ENCODE measurements at regions not wholly inside any gene's neighbourhood (a gene's known extent, or its start where the extent isn't known, plus 50 kb on each side); places are given as distances from the start of the nearest gene placed in this dataset.
A peak's percentile ranks its signal among the peaks of the same experiment; 100 is the strongest.

GRCh38 chr2:150792780-150793300, 305.4 kb upstream of the RND3 start:
- H3K36me3 ChIP-seq (ENCODE audit: control insufficient read depth, insufficient read depth, low read length): no peaks in the 10 kb centered on the region
- H3K4me3 ChIP-seq (ENCODE audit: low read length): no peak overlapping the region
- H3K27me3 ChIP-seq (ENCODE audit: control insufficient read depth, insufficient read depth, low read length): no peaks in the 10 kb centered on the region
- H3K4me1 ChIP-seq (ENCODE audit: control insufficient read depth, insufficient read depth, low read length): no peaks in the 10 kb centered on the region
- H3K27ac ChIP-seq (ENCODE audit: low read length): no peak overlapping the region
- DNase-seq: no peak
- peaks cover 5% of the 10 kb centered on the region for H3K9me3 ChIP-seq (ENCODE audit: control insufficient read depth, low read depth, low read length)
- WGBS (ENCODE audit: insufficient coverage, low lambda C conversion rate): no CpG with 5 or more reads among the region's 3 CpGs

- no peak for DNase-seq
- Histone ChIP-seq H3K27ac (ENCODE audit: low read length) (no peak overlapping the region), H3K36me3 (ENCODE audit: control insufficient read depth, insufficient read depth, low read length) (no peaks in the 10 kb centered on the region), H3K9me3 (ENCODE audit: control insufficient read depth, low read depth, low read length) (peaks cover 5% of the 10 kb centered on the region), H3K27me3 (ENCODE audit: control insufficient read depth, insufficient read depth, low read length) (no peaks in the 10 kb centered on the region), H3K4me1 (ENCODE audit: control insufficient read depth, insufficient read depth, low read length) (no peaks in the 10 kb centered on the region), H3K4me3 (ENCODE audit: low read length) (no peak overlapping the region)
These were observed 304.1 kb upstream of the RND3 start for GRCh38 chr2:150791567-150791966.

- no peak overlapping the region for H3K4me3 ChIP-seq (ENCODE audit: low read length)
- no peaks in the 10 kb centered on the region for H3K4me1 ChIP-seq (ENCODE audit: control insufficient read depth, insufficient read depth, low read length)
- no peaks in the 10 kb centered on the region for H3K36me3 ChIP-seq (ENCODE audit: control insufficient read depth, insufficient read depth, low read length)
- no peak overlapping the region for H3K27ac ChIP-seq (ENCODE audit: low read length)
- DNase-seq: no peak
- 100% methylated on average over 1 of the region's 2 CpGs for WGBS (ENCODE audit: insufficient coverage, low lambda C conversion rate)
- peaks cover 5% of the 10 kb centered on the region for H3K9me3 ChIP-seq (ENCODE audit: control insufficient read depth, low read depth, low read length)
- no peaks in the 10 kb centered on the region for H3K27me3 ChIP-seq (ENCODE audit: control insufficient read depth, insufficient read depth, low read length)
These were observed 302.0 kb upstream of the RND3 start for GRCh38 chr2:150789376-150789905.

GRCh38 chr2:150788426-150789140, 301.1 kb upstream of the RND3 start:
- WGBS (ENCODE audit: insufficient coverage, low lambda C conversion rate): 100% methylated on average over 1 of the region's 3 CpGs

GRCh38 chr2:150787353-150788093, 300.1 kb upstream of the RND3 start:
- 87% methylated on average over 3 of the region's 6 CpGs for WGBS (ENCODE audit: insufficient coverage, low lambda C conversion rate)
- no peaks in the 10 kb centered on the region for H3K27me3 ChIP-seq (ENCODE audit: control insufficient read depth, insufficient read depth, low read length)
- peak in 1 of 2 donors; percentile 25 for DNase-seq
- H3K4me1 ChIP-seq (ENCODE audit: control insufficient read depth, insufficient read depth, low read length): no peaks in the 10 kb centered on the region
- H3K4me3 ChIP-seq (ENCODE audit: low read length): no peak overlapping the region
- no peak overlapping the region for H3K27ac ChIP-seq (ENCODE audit: low read length)
- H3K9me3 ChIP-seq (ENCODE audit: control insufficient read depth, low read depth, low read length): peaks cover 3% of the 10 kb centered on the region
- H3K36me3 ChIP-seq (ENCODE audit: control insufficient read depth, insufficient read depth, low read length): no peaks in the 10 kb centered on the region

More at GRCh38 chr2:150788426-150789140, 301.1 kb upstream of the RND3 start:
- no peaks in the 10 kb centered on the region for H3K36me3 ChIP-seq (ENCODE audit: control insufficient read depth, insufficient read depth, low read length)
- no peaks in the 10 kb centered on the region for H3K4me1 ChIP-seq (ENCODE audit: control insufficient read depth, insufficient read depth, low read length)
- H3K4me3 ChIP-seq (ENCODE audit: low read length): no peak overlapping the region
- DNase-seq: no peak
- H3K9me3 ChIP-seq (ENCODE audit: control insufficient read depth, low read depth, low read length): peaks cover 5% of the 10 kb centered on the region
- no peak overlapping the region for H3K27ac ChIP-seq (ENCODE audit: low read length)
- no peaks in the 10 kb centered on the region for H3K27me3 ChIP-seq (ENCODE audit: control insufficient read depth, insufficient read depth, low read length)

- no peaks in the 10 kb centered on the region for H3K4me1 ChIP-seq (ENCODE audit: control insufficient read depth, insufficient read depth, low read length)
- H3K4me3 ChIP-seq (ENCODE audit: low read length): no peak overlapping the region
- WGBS (ENCODE audit: insufficient coverage, low lambda C conversion rate): 100% methylated on average over 1 of the region's 3 CpGs
- no peaks in the 10 kb centered on the region for H3K9me3 ChIP-seq (ENCODE audit: control insufficient read depth, low read depth, low read length)
- H3K36me3 ChIP-seq (ENCODE audit: control insufficient read depth, insufficient read depth, low read length): no peaks in the 10 kb centered on the region
- DNase-seq: no peak
- H3K27me3 ChIP-seq (ENCODE audit: control insufficient read depth, insufficient read depth, low read length): no peaks in the 10 kb centered on the region
- H3K27ac ChIP-seq (ENCODE audit: low read length): no peak overlapping the region
These were observed 296.9 kb upstream of the RND3 start for GRCh38 chr2:150784389-150784788.

- no peak overlapping the region for H3K27ac ChIP-seq (ENCODE audit: low read length)
- H3K36me3 ChIP-seq (ENCODE audit: control insufficient read depth, insufficient read depth, low read length): no peaks in the 10 kb centered on the region
- no peaks in the 10 kb centered on the region for H3K4me1 ChIP-seq (ENCODE audit: control insufficient read depth, insufficient read depth, low read length)
- DNase-seq: no peak
- no peaks in the 10 kb centered on the region for H3K9me3 ChIP-seq (ENCODE audit: control insufficient read depth, low read depth, low read length)
- no peak overlapping the region for H3K4me3 ChIP-seq (ENCODE audit: low read length)
- no peaks in the 10 kb centered on the region for H3K27me3 ChIP-seq (ENCODE audit: control insufficient read depth, insufficient read depth, low read length)
- no CpG with 5 or more reads among the region's 4 CpGs for WGBS (ENCODE audit: insufficient coverage, low lambda C conversion rate)
These were observed 296.4 kb upstream of the RND3 start for GRCh38 chr2:150783896-150784295.

GRCh38 chr2:150783015-150783414, 295.5 kb upstream of the RND3 start:
- no CpG with 5 or more reads among the region's 3 CpGs for WGBS (ENCODE audit: insufficient coverage, low lambda C conversion rate)
- no peaks in the 10 kb centered on the region for H3K4me1 ChIP-seq (ENCODE audit: control insufficient read depth, insufficient read depth, low read length)
- no peak overlapping the region for H3K4me3 ChIP-seq (ENCODE audit: low read length)
- H3K27ac ChIP-seq (ENCODE audit: low read length): no peak overlapping the region
- no peaks in the 10 kb centered on the region for H3K9me3 ChIP-seq (ENCODE audit: control insufficient read depth, low read depth, low read length)
- no peaks in the 10 kb centered on the region for H3K36me3 ChIP-seq (ENCODE audit: control insufficient read depth, insufficient read depth, low read length)
- no peak for DNase-seq
- H3K27me3 ChIP-seq (ENCODE audit: control insufficient read depth, insufficient read depth, low read length): no peaks in the 10 kb centered on the region

GRCh38 chr2:150782613-150783012, 295.1 kb upstream of the RND3 start:
- Histone ChIP-seq H3K36me3 (ENCODE audit: control insufficient read depth, insufficient read depth, low read length) (no peaks in the 10 kb centered on the region), H3K4me3 (ENCODE audit: low read length) (no peak overlapping the region), H3K4me1 (ENCODE audit: control insufficient read depth, insufficient read depth, low read length) (no peaks in the 10 kb centered on the region), H3K9me3 (ENCODE audit: control insufficient read depth, low read depth, low read length) (no peaks in the 10 kb centered on the region), H3K27ac (ENCODE audit: low read length) (no peak overlapping the region), H3K27me3 (ENCODE audit: control insufficient read depth, insufficient read depth, low read length) (no peaks in the 10 kb centered on the region)
- DNase-seq: no peak
- no CpG with 5 or more reads among the region's 3 CpGs for WGBS (ENCODE audit: insufficient coverage, low lambda C conversion rate)

GRCh38 chr2:150781142-150781541, 293.7 kb upstream of the RND3 start:
- no peaks in the 10 kb centered on the region for H3K27me3 ChIP-seq (ENCODE audit: control insufficient read depth, insufficient read depth, low read length)
- WGBS (ENCODE audit: insufficient coverage, low lambda C conversion rate): no CpG with 5 or more reads among the region's 7 CpGs
- H3K9me3 ChIP-seq (ENCODE audit: control insufficient read depth, low read depth, low read length): no peaks in the 10 kb centered on the region
- H3K4me1 ChIP-seq (ENCODE audit: control insufficient read depth, insufficient read depth, low read length): no peaks in the 10 kb centered on the region
- H3K36me3 ChIP-seq (ENCODE audit: control insufficient read depth, insufficient read depth, low read length): no peaks in the 10 kb centered on the region
- DNase-seq: no peak
- no peak overlapping the region for H3K27ac ChIP-seq (ENCODE audit: low read length)
- H3K4me3 ChIP-seq (ENCODE audit: low read length): no peak overlapping the region
